DMS53 treated with DMSO at 0.1 percent for 48 hours (cell line): ENCODE measurements at regions not wholly inside any gene's neighbourhood (a gene's known extent, or its start where the extent isn't known, plus 50 kb on each side); places are given as distances from the start of the nearest gene placed in this dataset.
"Not testable (repeated sequence)": the region's sequence is repeated elsewhere in the genome, so short reads cannot be mapped to it uniquely, and the experiment has no call there.

Source experiments
- DNase-seq: peaks from one replicate; lab custom pipeline; 2025; ENCODE audit not compliant: unreplicated experiment; lab: John Stamatoyannopoulos, UW

DNA sequence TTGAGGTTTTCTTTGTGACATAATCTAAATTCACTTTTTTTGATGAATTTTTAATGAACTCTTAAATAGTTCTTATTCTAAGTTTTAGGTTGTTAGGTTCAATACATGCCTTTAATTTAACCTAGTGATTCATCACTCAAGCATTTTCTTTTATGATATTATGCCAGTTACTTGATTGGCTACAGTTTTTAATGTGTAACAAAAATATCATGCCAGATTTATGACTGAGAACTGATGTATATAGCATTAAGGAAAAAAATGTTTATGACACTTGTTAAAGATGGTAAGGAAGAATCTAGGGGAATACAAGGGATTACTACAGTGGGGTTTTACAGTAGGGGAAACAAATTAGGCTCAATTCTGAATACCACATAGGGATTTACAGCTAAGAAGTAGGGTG is 103.1 kb downstream of the VGLL3 start:
- no peak for DNase-seq

DNA sequence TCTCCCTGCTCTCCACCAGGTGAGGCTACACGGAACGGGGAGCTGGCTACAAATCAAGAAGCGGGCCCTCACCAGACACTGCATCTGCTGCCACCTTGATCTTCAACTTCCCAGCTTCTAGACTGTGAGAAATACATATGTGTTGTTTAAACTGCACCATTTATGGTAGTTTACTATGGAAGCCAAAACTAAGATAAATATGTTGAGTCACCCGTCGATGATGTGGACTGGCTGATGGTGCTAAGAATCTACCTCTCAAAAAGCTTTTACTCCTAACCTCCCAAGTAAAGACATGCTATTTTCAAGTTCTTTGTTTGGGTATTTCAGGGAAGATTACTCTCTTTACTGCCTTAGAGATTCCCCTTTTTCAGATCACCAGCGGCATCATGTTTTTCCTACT is 110.9 kb downstream of the VGLL3 start:
- no peak for DNase-seq

DNA sequence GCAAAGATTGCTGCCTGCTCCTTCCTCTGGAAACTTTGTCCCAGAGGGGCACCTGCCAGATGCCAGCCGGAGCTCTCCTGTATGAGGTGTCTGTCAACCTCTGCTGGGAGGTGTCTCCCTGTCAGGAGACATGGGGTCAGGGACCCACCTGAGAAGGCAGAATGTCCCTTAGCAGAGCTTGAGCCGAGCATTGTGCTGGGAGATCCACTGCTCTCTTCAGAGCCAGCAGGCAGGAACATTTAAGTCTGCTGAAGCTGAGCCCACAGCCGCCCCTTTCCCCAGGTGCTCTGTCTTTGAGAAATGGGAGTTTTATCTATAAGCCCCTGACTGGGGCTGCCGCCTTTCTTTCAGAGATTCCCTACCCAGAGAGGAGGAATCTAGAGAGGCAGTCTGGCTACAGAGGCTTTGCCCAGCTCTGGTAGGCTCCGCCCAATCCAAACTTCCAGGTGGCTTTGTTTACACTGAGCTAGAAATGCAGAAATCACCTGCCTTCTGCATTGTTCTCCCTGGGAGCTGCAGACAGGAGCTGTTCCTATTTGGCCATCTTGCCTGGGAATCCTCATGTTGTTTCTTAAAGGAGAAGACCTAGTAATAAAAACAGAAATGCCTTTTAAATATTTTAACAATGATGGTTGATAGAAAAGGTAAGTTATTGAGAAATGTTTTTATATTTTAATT is 114.3 kb downstream of the VGLL3 start:
- DNase-seq, result peak; percentile 44

GRCh38 chr3:86874790-86875189 is 116.2 kb downstream of the VGLL3 start:
- not testable (repeated sequence) for DNase-seq

GRCh38 chr3:86869566-86869965 is 121.4 kb downstream of the VGLL3 start:
- DNase-seq, result no peak

GRCh38 chr3:86867982-86868381 is 123.0 kb downstream of the VGLL3 start:
- no peak for DNase-seq

DNA sequence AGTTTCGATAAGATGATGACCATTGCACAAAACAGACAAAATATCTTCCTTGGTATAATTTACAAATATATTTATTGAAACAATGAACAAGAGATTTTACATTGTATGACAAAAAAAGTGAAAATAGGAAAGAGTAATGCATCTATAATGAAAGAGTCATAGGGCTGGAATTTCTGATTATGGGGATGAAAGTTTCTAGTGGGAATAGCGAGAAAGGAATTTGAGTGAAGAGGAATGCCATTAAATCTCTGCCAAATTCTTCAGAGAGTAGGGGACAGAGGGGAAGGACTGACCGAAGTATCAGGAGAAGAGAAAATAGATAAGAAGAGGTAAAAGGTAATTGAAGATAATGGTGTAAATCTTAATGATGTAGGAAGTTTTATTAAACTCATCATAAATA is 125.4 kb downstream of the VGLL3 start:
- no peak for DNase-seq

DNA sequence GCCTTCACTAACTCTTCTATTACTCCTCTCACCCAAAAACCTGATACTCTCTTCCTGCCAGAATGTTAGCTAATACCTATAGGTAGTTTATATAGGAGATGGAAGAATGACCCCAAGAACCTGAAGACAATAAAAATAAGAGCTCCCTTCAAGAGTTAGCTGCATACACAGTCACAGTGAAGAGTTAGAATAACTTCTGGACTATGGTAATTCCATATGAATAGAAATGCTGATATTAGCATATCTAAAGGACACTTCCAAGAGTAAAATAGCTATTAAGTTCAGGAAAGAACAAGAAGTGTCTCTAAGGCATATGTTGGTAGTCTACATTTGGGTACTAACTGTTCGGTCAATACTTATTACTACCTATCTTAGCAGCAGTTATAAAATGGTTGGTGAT is 134.2 kb downstream of the VGLL3 start:
- DNase-seq, result no peak

- no peak for DNase-seq
Observed at GRCh38 chr3:86849991-86850390, 141.0 kb downstream of the VGLL3 start.

- no peak for DNase-seq
Observed at GRCh38 chr3:86845726-86846125, 145.2 kb downstream of the VGLL3 start.

DNA sequence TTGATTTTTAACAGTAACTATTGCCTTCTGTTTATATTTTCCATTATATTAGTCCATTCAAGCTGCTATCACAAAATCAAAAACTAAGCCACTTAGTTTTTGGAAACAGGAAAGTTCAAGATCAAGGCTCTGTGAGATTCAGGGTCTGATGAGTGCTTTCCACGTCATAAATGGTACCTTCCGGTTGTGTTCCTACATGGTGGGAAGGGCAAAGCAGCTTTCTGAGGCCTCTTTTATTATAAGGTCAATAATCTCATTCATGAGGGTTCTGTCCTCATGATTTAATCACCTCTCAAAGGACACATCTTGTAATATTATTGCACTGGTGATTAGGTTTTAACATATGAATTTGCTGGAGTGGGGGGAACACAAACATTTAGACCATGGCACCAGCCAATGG is 152.0 kb downstream of the VGLL3 start:
- DNase-seq, result no peak

DNA sequence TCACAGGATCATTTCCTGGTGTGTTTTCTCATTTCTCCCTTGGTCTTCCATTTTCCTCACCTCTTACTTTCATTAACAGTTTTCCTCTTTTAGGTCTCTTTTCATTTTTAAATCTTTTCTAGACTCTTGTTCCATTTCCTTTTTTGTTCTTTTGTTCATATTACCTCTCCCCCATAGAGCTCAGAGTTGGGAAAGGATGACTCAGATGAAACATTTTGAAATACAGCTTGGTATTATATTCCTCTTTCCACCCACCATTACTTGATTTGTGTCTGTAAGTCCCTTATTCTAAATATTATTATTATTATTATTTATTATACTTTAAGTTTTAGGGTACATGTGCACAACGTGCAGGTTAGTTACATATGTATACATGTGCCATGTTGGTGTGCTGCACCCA is 153.1 kb downstream of the VGLL3 start:
- DNase-seq, result no peak

GRCh38 chr3:86830566-86830965 is 160.4 kb downstream of the VGLL3 start:
- DNase-seq, result no peak

DNA sequence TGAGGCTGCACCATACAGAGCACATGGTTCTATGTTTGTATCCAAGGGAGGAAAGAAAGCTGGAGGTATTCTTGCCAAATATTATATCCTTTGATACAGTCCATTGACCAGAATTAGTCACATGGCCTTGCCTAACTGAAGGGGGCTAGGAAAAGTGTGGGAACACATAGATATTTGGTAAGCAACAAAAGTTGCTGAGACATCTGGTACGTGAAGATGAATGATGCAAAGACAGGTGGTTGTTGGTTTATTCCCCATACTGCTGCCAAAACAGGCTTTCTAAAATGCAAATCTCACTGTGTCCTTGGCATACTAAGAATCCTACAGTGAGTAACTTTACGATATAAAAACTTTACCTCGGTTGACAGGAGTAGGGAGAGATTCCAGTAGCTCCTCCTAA is 162.2 kb downstream of the VGLL3 start:
- no peak for DNase-seq

- DNase-seq, result not testable (repeated sequence)
Observed at GRCh38 chr3:86827582-86827981, 163.4 kb downstream of the VGLL3 start.

DNA sequence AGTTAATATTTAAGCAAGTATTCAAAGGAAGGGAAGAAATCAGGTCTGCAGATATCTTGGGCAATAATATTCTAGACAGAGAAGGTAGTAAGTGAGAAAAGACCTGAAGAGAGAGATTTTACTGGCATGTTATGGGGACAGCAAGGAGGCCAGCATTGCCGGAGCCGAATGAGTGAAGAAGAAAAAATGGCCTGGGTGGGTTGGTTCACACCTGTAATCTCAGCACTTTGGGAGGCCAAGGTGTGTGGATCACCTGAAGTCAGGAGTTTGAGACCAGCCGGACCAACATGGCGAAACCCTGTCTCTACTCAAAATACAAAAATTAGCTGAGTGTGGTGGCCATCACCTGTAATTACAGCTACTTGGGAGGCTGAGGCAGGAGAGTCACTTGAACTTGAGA is 164.7 kb downstream of the VGLL3 start:
- DNase-seq, result no peak

DNA sequence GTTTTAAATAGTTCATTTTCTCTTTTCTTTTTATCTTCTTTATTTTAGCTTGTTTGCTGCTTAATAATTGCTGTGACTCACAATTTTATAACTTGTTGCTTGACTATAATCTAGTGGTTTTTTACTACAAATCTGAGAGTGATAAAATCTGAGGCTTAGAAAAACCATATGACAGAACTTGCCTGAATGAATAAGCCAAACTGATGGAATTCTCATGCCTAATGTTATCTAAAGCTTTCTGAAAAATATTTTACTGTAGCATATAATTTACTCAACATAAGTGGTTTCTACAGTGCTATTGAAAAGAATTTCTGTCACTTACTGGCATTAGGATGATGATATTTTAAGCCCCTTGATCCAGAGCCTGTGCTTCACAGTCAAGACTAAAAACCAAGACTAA is 175.1 kb downstream of the VGLL3 start:
- DNase-seq, result no peak

- no peak for DNase-seq
Observed at GRCh38 chr3:86814918-86815655, 175.9 kb downstream of the VGLL3 start.

DNA sequence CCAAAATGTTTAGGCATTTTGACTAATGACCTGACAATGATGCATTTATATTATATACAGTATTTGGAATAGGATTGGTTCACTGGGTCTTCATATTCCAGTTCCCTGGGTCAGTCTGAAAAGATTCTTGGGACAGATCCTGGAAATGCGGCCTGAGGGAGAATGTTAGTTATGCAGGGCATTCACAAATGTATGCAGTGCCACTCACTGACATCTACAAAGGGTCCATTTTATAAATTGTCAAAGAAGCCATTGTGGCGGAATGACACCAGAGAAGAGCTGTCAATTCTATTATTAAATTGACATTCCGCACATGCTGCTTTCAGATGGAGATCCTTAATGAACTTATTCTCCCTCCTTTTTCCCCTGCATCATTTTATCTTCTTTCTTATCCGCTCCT is 176.6 kb downstream of the VGLL3 start:
- no peak for DNase-seq

DNA sequence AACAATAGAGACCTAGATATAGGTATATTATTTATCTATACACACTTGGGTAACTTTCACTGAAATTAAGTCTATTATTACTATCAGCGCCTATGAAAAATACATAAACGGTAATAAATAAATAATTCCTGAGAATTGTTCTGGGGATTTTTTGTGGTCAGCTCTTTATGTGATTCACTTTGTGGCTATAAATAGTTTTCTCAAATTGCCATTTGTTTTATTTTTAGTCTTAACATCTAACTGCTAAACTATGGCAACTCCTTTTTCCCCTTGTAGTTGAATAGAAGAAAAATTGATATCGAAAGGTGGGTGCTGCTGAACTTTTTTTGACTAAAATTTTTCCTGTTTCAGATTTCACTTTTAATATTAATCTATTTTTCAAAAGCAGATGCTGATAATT is 189.0 kb downstream of the VGLL3 start:
- DNase-seq, result no peak

DNA sequence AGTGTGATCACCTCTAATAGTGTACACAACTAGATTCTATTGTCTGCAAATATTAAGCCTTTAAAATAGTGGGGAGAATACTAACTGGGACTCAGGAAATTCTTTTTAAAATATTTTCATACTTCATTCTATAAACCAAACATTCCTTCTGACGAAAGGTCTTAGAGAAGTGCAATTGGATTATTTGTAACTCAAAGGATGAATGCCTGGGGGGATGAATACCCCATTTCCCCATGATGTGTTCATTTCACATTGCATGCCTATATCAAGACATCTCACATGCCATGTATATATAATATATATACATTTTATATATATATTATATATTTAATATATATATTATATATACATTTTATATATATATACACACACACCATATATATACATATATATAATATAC is 189.9 kb downstream of the VGLL3 start:
- DNase-seq, result no peak

DNA sequence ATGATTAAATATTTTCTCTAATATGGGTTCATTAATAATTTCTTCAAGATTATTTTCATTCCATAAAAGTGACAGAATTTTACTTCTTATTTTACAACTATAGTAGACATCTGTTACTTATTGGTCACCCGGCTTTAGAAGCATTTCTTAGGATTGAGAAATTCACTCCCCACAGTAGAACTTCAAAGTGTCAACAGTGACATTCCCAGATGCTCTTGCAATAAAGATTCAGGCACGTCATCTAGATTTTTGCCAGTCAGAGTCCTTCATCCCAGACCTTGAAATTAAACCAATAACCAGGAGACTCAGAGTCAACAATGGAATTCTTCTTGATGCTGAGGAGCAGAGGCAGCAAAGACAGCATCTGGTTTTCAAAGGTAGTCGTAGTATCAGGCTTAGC is 190.8 kb downstream of the VGLL3 start:
- no peak for DNase-seq

DNA sequence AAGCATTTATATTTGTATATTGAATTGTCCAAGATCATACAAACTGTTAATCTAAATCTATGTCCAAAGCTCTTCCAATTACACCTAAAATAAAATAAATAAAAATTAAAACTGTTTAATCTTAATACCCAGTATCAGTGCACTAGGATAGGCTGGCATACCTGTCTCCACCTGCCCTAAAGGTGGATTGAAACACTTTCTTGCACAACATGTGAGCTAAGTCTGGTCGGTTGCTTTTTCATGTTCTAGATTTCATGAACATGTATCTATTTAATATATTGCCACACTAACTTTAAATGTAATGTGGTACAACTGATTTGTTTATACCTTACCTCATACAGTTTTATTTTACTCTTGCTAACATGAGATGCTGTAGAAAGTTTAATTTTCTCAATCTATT is 193.0 kb downstream of the VGLL3 start:
- DNase-seq, result no peak
